K562 (cell line): ENCODE measurements at regions not wholly inside any gene's neighbourhood (a gene's known extent, or its start where the extent isn't known, plus 50 kb on each side); places are given as distances from the start of the nearest gene placed in this dataset.

ENCODE experiments used
- ATAC-seq: fragments of 200-7000 bp; cut with Tn5 transposase; 3 replicates; pipeline ENCODE4 v1.9.1; 2020; ENCODE audit warnings: moderate library complexity
- BruUV-seq: library from RNA; stranded (reverse); fragments of 400-500 nt; replicated peaks from 2 replicates; lab custom pipeline; 2021; lab: Mats Ljungman, UMichigan
- CTCF ChIA-PET: fragments of 300-600 bp; formaldehyde crosslinking; extraction: SDS; loops from one replicate; lab custom pipeline; 2021; ENCODE audit warnings: low intra/inter-chr PET ratio; lab: Yijun Ruan, JAX
- POLR2A ChIA-PET: fragments of 300-600, 350-650 bp; sonication (Branson Sonifier 250); formaldehyde crosslinking; extraction: SDS; loops from one replicate; lab custom pipeline; 2021; ENCODE audit warnings: antibody characterized with exemption, inconsistent platforms; lab: Yijun Ruan, JAX
- DNase-seq, 4 experiments: peaks; one replicate each; pipeline versions ENCODE4 v3.0.0 to v3.0.0-alpha.2; 2011 to 2018; ENCODE audit warnings: low spot score in 3 of 4, mixed read lengths in 3 of 4; ENCODE audit errors: extremely low read depth in 1 of 4
- FAIRE-seq: peaks from 2 replicates; lab custom pipeline; 2011; peaks lifted over from hg19 to GRCh38; lab: Jason Lieb, UNC
- H2AFZ ChIP-seq: 2 replicates; pipeline ENCODE4 v1.6.0; 2011; ENCODE audit warnings: low read depth, low read length, control low read depth, inconsistent platforms
- H3K27ac ChIP-seq: fragments of 200-600 bp; 3 replicates; pipeline ENCODE4 v1.8.0; 2011; ENCODE audit warnings: low read depth, mild to moderate bottlenecking, control low read depth, inconsistent platforms, low read length, moderate library complexity, mixed read lengths; ENCODE audit errors: extremely low read depth
- H3K27me3 ChIP-seq, 2 experiments: fragments of 300-600 bp in 1 of 2; 2 replicates in 1 of 2; 3 replicates in 1 of 2; pipeline versions ENCODE4 v1.6.0 to v1.8.0; 2011; ENCODE audit warnings: inconsistent platforms in 2 of 2, low read length in 2 of 2, mild to moderate bottlenecking in 1 of 2, mixed read lengths in 1 of 2, moderate library complexity in 1 of 2; ENCODE audit not compliant: control insufficient read depth in 2 of 2, insufficient read depth in 2 of 2
- H3K36me3 ChIP-seq: fragments of 300-600 bp; 3 replicates; pipeline ENCODE4 v1.8.0; 2011; ENCODE audit warnings: mild to moderate bottlenecking, low read length, inconsistent platforms; ENCODE audit not compliant: control insufficient read depth, insufficient read depth
- H3K4me1 ChIP-seq, 2 experiments: fragments of 200-600 bp in 1 of 2; replicated peaks in 1 of 2; 2 replicates in 1 of 2; 3 replicates in 1 of 2; pipeline versions ENCODE4 v1.5.1 to v1.8.0; 2011; ENCODE audit warnings: inconsistent platforms in 2 of 2, low read length in 2 of 2, mild to moderate bottlenecking in 1 of 2, mixed read lengths in 1 of 2, moderate library complexity in 1 of 2; ENCODE audit not compliant: control insufficient read depth in 2 of 2, insufficient read depth in 2 of 2
- H3K4me2 ChIP-seq: 2 replicates; pipeline ENCODE4 v1.6.1; 2011; ENCODE audit warnings: low read length, control low read depth, inconsistent platforms, mixed read lengths; ENCODE audit not compliant: insufficient read depth
- H3K4me3 ChIP-seq: fragments of 200-600 bp; sonication (generic), shearing (Covaris generic); 2 replicates; pipeline ENCODE4 v1.5.1; 2016; ENCODE audit warnings: control low read depth, inconsistent platforms
- H3K79me2 ChIP-seq: fragments of 200-600 bp; 3 replicates; pipeline ENCODE4 v1.8.0; 2011; ENCODE audit warnings: low read length, inconsistent platforms; ENCODE audit not compliant: control insufficient read depth, insufficient read depth
- H3K9ac ChIP-seq, 2 experiments: 2 replicates each; pipeline versions ENCODE4 v1.6.0 to v1.6.1; 2011; ENCODE audit warnings: low read depth in 2 of 2, low read length in 2 of 2, control low read depth in 1 of 2, inconsistent platforms in 1 of 2, mild to moderate bottlenecking in 1 of 2, mixed read lengths in 1 of 2; ENCODE audit not compliant: insufficient read depth in 1 of 2
- H3K9me1 ChIP-seq: one replicate; pipeline ENCODE4 v1.6.0; 2011; ENCODE audit warnings: inconsistent platforms, mild to moderate bottlenecking, low read length, moderate library complexity; ENCODE audit not compliant: control insufficient read depth, insufficient read depth
- H3K9me3 ChIP-seq: replicated peaks from 2 replicates; pipeline ENCODE4 v1.5.1; 2011; ENCODE audit warnings: low read depth, low read length, inconsistent platforms; ENCODE audit not compliant: control insufficient read depth, insufficient read depth
- H4K20me1 ChIP-seq: replicated peaks from 2 replicates; pipeline ENCODE4 v1.6.1; 2011; ENCODE audit warnings: low read length, inconsistent platforms, mixed read lengths; ENCODE audit not compliant: control insufficient read depth, insufficient read depth
- BCLAF1 ChIP-seq, 2 experiments: fragments of 450-650 bp in 1 of 2; IDR thresholded peaks; 2 replicates each; pipeline ENCODE4 v1.6.1; 2011 to 2017; ENCODE audit warnings: low read depth in 2 of 2, antibody characterized with exemption in 1 of 2, borderline replicate concordance in 1 of 2, low read length in 1 of 2, mild to moderate bottlenecking in 1 of 2, mixed read lengths in 1 of 2; ENCODE audit not compliant: control insufficient read depth in 1 of 2
- CCAR2 ChIP-seq: fragments of 200-400 bp; formaldehyde crosslinking; IDR thresholded peaks from 2 replicates; pipeline ENCODE4 v1.6.1; 2017; ENCODE audit warnings: mild to moderate bottlenecking, low read depth, low read length
- ETV5 ChIP-seq: sonication (generic); formaldehyde crosslinking; IDR thresholded peaks from 2 replicates; pipeline ENCODE4 v1.4.0; 2020; ENCODE audit warnings: low read depth, mild to moderate bottlenecking, missing genetic modification reagents
- IRF2 ChIP-seq: sonication (generic); formaldehyde crosslinking; IDR thresholded peaks from 2 replicates; pipeline ENCODE4 v1.8.1; 2022; ENCODE audit warnings: mild to moderate bottlenecking, missing genetic modification reagents
- KAT8 ChIP-seq: fragments of 450-650 bp; IDR thresholded peaks from 2 replicates; pipeline ENCODE4 v1.6.1; 2016; ENCODE audit warnings: low read depth, mild to moderate bottlenecking
- MAFG ChIP-seq: fragments of 450-650 bp; conservative IDR thresholded peaks from 2 replicates; pipeline ENCODE4 v1.6.1; 2016; ENCODE audit warnings: missing genetic modification characterization, missing compliant biosample characterization
- NELFE ChIP-seq: IDR thresholded peaks from 2 replicates; pipeline ENCODE4 v1.6.1; 2011; ENCODE audit warnings: mild to moderate bottlenecking; ENCODE audit not compliant: insufficient read depth, insufficient read length
- NFE2 ChIP-seq: IDR thresholded peaks from 2 replicates; pipeline ENCODE4 v1.6.1; 2014; ENCODE audit warnings: antibody characterized with exemption, low read depth
- POLR2AphosphoS2 ChIP-seq: IDR thresholded peaks from 2 replicates; pipeline ENCODE4 v1.6.1; 2012; ENCODE audit warnings: low read length, improper control_type of control experiment
- RBM15 ChIP-seq: fragments of 200-400 bp; formaldehyde crosslinking; IDR thresholded peaks from 2 replicates; pipeline ENCODE4 v1.6.1; 2018; ENCODE audit warnings: mild to moderate bottlenecking, low read length, moderate library complexity; ENCODE audit not compliant: insufficient read depth
- RNF219 ChIP-seq: fragments of 250-450 bp; sonication (Bioruptor Pico); IDR thresholded peaks from 2 replicates; pipeline ENCODE4 v1.5.0; 2022; ENCODE audit warnings: mild to moderate bottlenecking
- SRF ChIP-seq, 2 experiments: fragments of 250-450, 450-650 bp in 1 of 2; sonication (Bioruptor Pico) in 1 of 2; sonication (generic) in 1 of 2; formaldehyde crosslinking; IDR thresholded peaks; 2 replicates each; pipeline versions ENCODE4 v1.5.0 to v1.5.1; 2020 to 2022; ENCODE audit warnings: mild to moderate bottlenecking in 1 of 2, missing genetic modification reagents in 1 of 2
- TAF9B ChIP-seq: fragments of 450-650 bp; IDR thresholded peaks from 2 replicates; pipeline ENCODE4 v1.6.1; 2018; ENCODE audit warnings: mild to moderate bottlenecking; ENCODE audit not compliant: partially characterized antibody
- ZBTB34 ChIP-seq: fragments of 250-450 bp; sonication (Bioruptor Pico); IDR thresholded peaks from 2 replicates; pipeline ENCODE4 v1.8.0; 2021; ENCODE audit warnings: mild to moderate bottlenecking, moderate library complexity
- ZC3H4 ChIP-seq: sonication (generic); formaldehyde crosslinking; IDR thresholded peaks from 2 replicates; pipeline ENCODE4 v1.9.0; 2021; ENCODE audit warnings: missing genetic modification reagents, borderline replicate concordance
- ZNF699 ChIP-seq: fragments of 250-450 bp; sonication (Bioruptor Pico); IDR thresholded peaks from 2 replicates; pipeline ENCODE4 v1.8.0; 2021; ENCODE audit warnings: mild to moderate bottlenecking, moderate library complexity; ENCODE audit not compliant: insufficient replicate concordance
- WGBS: fragments of 100-300 bp; shearing (Covaris generic); methylation state at CpG from one replicate; pipeline ENCODE4 v1.1.6; 2016; ENCODE audit warnings: low coverage, mixed read lengths; ENCODE audit not compliant: insufficient coverage; ENCODE audit errors: missing lambda C conversion rate; 5-methylcytosine and 5-hydroxymethylcytosine counted together
- in situ Hi-C: fragments of 300-500 bp; cut with MboI; formaldehyde crosslinking; loops from 4 replicates; pipeline ENCODE4 v1.15.0; 2018; ENCODE audit warnings: inconsistent platforms, mixed read lengths
- intact Hi-C: fragments of 100-400 bp; cut with micrococcal nuclease; formaldehyde crosslinking; loops from 2 replicates; pipeline ENCODE4 v1.14.2; 2022

GRCh38 chr5:67273689-67274356 lies 77.2 kb upstream of the CD180 start:
- Histone ChIP-seq H3K36me3 (no peaks in the 10 kb centered on the region), H3K27me3 (peaks cover 2 to 6% of the 10 kb centered on the region in 2 experiments; a peak in 4 of 5 replicates), H3K79me2 (no peaks in the 10 kb centered on the region), H3K9me1 (no peaks in the 10 kb centered on the region), H3K4me2 (no peak overlapping the region), H3K9me3 (no peaks in the 10 kb centered on the region), H2AFZ (no peak overlapping the region), H3K4me3 (no peak overlapping the region), H4K20me1 (no peaks in the 10 kb centered on the region), H3K9ac (no peak overlapping the region), H3K4me1 (no peaks in the 10 kb centered on the region), H3K27ac (no peak overlapping the region)
- FAIRE-seq: no peak
- ChIA-PET POLR2A (no interaction called here), CTCF (no interaction called here)
- in situ Hi-C loops (no loop called here), intact Hi-C loops (no loop called here)
- DNase-seq: no peak
- ATAC-seq: no peak
- WGBS: 0% methylated on average over 9 of the region's 9 CpGs
- BruUV-seq: no TSS peak
- TF ChIP-seq IRF2 (CRISPR knock-in tag) (no peak), TAF9B (no peak), MAFG (tag) (no peak), RNF219 (CRISPR knock-in tag) (no peak), ETV5 (CRISPR knock-in tag) (no peak), NFE2 (no peak), CCAR2 (no peak), NELFE (no peak), KAT8 (no peak), ZC3H4 (CRISPR knock-in tag) (no peak), POLR2AphosphoS2 (no peak), SRF (CRISPR knock-in tag; IDR thresholded peaks at IDR 0.05) (no peak), RBM15 (no peak), BCLAF1 (IDR thresholded peaks at IDR 0.05; ENCODE audit: borderline replicate concordance in 1 of 2, control insufficient read depth in 1 of 2, low read depth in 2 of 2, low read length in 1 of 2) (no peak), ZNF699 (CRISPR knock-in tag) (no peak), ZBTB34 (CRISPR knock-in tag) (no peak)
